ENCODE measurements at regions not wholly inside any gene's neighbourhood (a gene's known extent, or its start where the extent isn't known, plus 50 kb on each side); places are given as distances from the start of the nearest gene placed in this dataset.

DNA sequence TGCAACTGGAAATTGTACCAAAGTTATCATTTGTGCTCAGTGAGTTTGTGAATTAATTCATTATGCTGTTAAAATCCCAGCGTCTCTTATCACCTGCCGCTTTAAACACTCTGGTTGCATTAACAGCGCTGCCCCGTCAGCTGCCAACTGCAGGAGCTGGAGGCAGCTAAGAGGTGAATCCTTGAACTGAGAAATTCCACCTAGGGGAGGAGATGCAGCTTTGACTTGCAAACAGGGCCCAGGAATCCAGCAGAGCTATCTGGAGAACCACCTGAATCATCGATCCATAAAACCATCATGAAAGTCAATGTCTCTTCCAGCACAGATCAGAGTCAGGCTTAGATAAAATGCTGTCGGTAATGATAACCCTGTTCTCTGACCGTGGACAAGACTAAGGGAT is 140.7 kb upstream of the PTBP2 start:
- TF ChIP-seq CTCF (IDR thresholded peaks at IDR 0.05; ENCODE audit: insufficient read depth, low read length), result no peak
- no peak for TF ChIP-seq GABPA (IDR thresholded peaks at IDR 0.05; ENCODE audit: low read depth)
- TF ChIP-seq POLR2AphosphoS5 (IDR thresholded peaks at IDR 0.05; ENCODE audit: low read depth), result no peak
